CD8-positive, alpha-beta memory T cell (primary cell): ENCODE measurements at regions not wholly inside any gene's neighbourhood (a gene's known extent, or its start where the extent isn't known, plus 50 kb on each side); places are given as distances from the start of the nearest gene placed in this dataset.

Experiments
- CTCF ChIA-PET: fragments of 350-600 bp; sonication (Branson Sonifier 250); formaldehyde crosslinking; loops from one replicate; lab custom pipeline; 2021; ENCODE audit warnings: antibody characterized with exemption; lab: Charles Lee
- POLR2A ChIA-PET: fragments of 350-600 bp; sonication (Branson Sonifier 250); formaldehyde crosslinking; loops from one replicate; lab custom pipeline; 2021; ENCODE audit warnings: antibody characterized with exemption; lab: Charles Lee
- DNase-seq, 5 donors: peaks; one replicate each; pipeline versions ENCODE4 v3.0.0 to v3.0.0-alpha.2; 2020 to 2022; ENCODE audit warnings: mixed read lengths in 1 of 5
- H3K27ac ChIP-seq: one replicate; pipeline ENCODE4 v1.7.0; 2013; ENCODE audit warnings: low read depth, mild to moderate bottlenecking, low read length, moderate library complexity
- H3K27me3 ChIP-seq: 2 replicates; pipeline ENCODE4 v1.7.0; 2013; ENCODE audit warnings: low read length, mild to moderate bottlenecking; ENCODE audit not compliant: insufficient read depth, poor library complexity, severe bottlenecking
- H3K36me3 ChIP-seq: 2 replicates; pipeline ENCODE4 v1.7.0; 2013; ENCODE audit warnings: mild to moderate bottlenecking, low read length, moderate library complexity; ENCODE audit not compliant: insufficient read depth
- H3K4me1 ChIP-seq: 2 replicates; pipeline ENCODE4 v1.7.0; 2013; ENCODE audit warnings: mild to moderate bottlenecking, low read length, moderate library complexity; ENCODE audit not compliant: insufficient read depth
- H3K4me3 ChIP-seq: 2 replicates; pipeline ENCODE4 v1.7.0; 2013; ENCODE audit warnings: mild to moderate bottlenecking, low read length
- H3K9me3 ChIP-seq: 2 replicates; pipeline ENCODE4 v1.7.0; 2013; ENCODE audit warnings: mild to moderate bottlenecking, low read length
- H3K27ac Mint-ChIP-seq, 8 donors: one replicate each; pipeline ENCODE4 v1.8.0; 2020 to 2021; ENCODE audit warnings: mixed read lengths in 8 of 8, mild to moderate bottlenecking in 6 of 8, inconsistent platforms in 3 of 8, moderate library complexity in 3 of 8
- H3K27me3 Mint-ChIP-seq, 2 donors: one replicate each; pipeline ENCODE4 v1.8.0; 2020 to 2021; ENCODE audit warnings: mixed read lengths in 2 of 2, mild to moderate bottlenecking in 1 of 2, moderate library complexity in 1 of 2
- H3K36me3 Mint-ChIP-seq, 3 donors: one replicate each; pipeline ENCODE4 v1.8.0; 2020 to 2021; ENCODE audit warnings: mixed read lengths in 3 of 3, inconsistent platforms in 1 of 3, mild to moderate bottlenecking in 1 of 3
- H3K4me1 Mint-ChIP-seq, 3 donors: one replicate each; pipeline ENCODE4 v1.8.0; 2020 to 2021; ENCODE audit warnings: mixed read lengths in 3 of 3, inconsistent platforms in 1 of 3, mild to moderate bottlenecking in 1 of 3
- H3K4me3 Mint-ChIP-seq, 7 donors: one replicate each; pipeline ENCODE4 v1.8.0; 2020 to 2021; ENCODE audit warnings: mixed read lengths in 7 of 7, mild to moderate bottlenecking in 6 of 7, moderate library complexity in 4 of 7, inconsistent platforms in 2 of 7
- H3K9me3 Mint-ChIP-seq, 5 donors: one replicate each; pipeline ENCODE4 v1.8.0; 2020 to 2022; ENCODE audit warnings: mixed read lengths in 5 of 5, mild to moderate bottlenecking in 3 of 5, moderate library complexity in 2 of 5, inconsistent platforms in 1 of 5

DNA sequence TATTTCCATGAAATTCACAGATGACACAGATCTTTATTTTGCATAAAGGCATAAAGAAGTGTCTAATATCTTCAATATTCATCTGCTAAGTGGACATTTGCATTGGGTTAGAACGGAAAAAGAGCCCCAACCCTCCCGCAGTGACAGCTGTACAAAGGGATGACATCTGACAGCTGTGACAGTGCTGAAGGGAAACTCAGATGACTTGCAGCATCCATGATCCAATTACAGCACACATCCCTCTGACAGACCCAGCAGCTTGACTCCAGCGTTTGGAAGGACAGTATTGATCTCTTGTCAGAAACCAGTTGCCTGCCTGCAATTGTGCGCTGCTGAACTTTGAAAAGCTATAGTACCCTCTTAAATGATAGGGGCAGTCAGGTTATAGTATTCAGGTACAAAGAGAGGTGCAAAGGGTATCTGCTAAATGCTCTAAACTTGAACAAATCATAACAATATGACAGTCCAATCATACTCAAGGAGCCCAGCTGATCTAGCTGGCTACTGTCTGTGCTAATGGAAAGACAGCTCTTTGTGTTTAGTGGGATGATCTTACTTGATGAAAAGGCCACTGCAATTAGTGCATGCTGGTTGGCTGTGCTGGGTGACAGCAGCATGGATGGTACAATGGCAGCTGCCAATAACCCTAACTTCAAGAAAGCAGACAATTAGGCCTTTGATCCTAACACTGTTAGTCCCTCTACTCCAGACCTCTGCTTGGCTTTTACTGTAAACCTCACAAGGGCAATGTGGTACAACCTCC lies 599.2 kb downstream of the NR4A2 start:
- Mint-ChIP-seq H3K36me3 (no peaks in the 10 kb centered on the region), H3K4me1 (no peaks in the 10 kb centered on the region), H3K27ac (no peak overlapping the region), H3K27me3 (no peaks in the 10 kb centered on the region), H3K9me3 (peaks cover 0 to 2% (median 0%) of the 10 kb centered on the region in 5 donors), H3K4me3 (no peak overlapping the region)
- no peak for DNase-seq
- no peaks in the 10 kb centered on the region for H3K36me3 ChIP-seq
- POLR2A ChIA-PET = no interaction called here
- H3K27me3 ChIP-seq = no peaks in the 10 kb centered on the region
- H3K4me3 ChIP-seq = no peak overlapping the region
- H3K4me1 ChIP-seq = no peaks in the 10 kb centered on the region
- H3K9me3 ChIP-seq = no peaks in the 10 kb centered on the region
- CTCF ChIA-PET = no interaction called here
- H3K27ac ChIP-seq = no peak overlapping the region

DNA sequence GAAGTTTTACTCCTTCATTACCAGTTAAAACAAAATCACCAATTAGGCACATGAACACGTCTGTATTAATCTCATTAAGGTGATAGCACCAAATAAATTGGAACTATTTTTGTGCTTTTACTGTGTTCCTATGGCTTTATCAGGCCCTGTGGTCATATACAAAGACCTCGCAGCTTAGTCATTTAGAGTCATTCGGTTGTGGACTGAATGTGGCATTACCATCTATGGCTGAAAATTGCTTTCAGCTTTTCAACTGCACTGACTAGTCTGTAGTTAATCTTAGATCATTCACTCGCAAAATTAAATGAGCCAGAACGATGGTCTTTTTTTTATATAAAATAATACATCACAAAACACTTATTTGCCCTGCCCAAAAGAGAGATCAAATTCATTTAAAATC lies 601.7 kb downstream of the NR4A2 start:
- Histone ChIP-seq H3K4me3 (no peak overlapping the region), H3K27me3 (no peaks in the 10 kb centered on the region), H3K4me1 (no peaks in the 10 kb centered on the region), H3K9me3 (no peaks in the 10 kb centered on the region), H3K36me3 (no peaks in the 10 kb centered on the region), H3K27ac (no peak overlapping the region)
- POLR2A ChIA-PET = no interaction called here
- no peak for DNase-seq
- H3K27ac Mint-ChIP-seq = no peak overlapping the region
- peaks cover 0 to 2% (median 0%) of the 10 kb centered on the region in 5 donors for H3K9me3 Mint-ChIP-seq
- no peaks in the 10 kb centered on the region for H3K4me1 Mint-ChIP-seq
- no peak overlapping the region for H3K4me3 Mint-ChIP-seq
- H3K36me3 Mint-ChIP-seq = no peaks in the 10 kb centered on the region
- CTCF ChIA-PET = no interaction called here
- no peaks in the 10 kb centered on the region for H3K27me3 Mint-ChIP-seq

DNA sequence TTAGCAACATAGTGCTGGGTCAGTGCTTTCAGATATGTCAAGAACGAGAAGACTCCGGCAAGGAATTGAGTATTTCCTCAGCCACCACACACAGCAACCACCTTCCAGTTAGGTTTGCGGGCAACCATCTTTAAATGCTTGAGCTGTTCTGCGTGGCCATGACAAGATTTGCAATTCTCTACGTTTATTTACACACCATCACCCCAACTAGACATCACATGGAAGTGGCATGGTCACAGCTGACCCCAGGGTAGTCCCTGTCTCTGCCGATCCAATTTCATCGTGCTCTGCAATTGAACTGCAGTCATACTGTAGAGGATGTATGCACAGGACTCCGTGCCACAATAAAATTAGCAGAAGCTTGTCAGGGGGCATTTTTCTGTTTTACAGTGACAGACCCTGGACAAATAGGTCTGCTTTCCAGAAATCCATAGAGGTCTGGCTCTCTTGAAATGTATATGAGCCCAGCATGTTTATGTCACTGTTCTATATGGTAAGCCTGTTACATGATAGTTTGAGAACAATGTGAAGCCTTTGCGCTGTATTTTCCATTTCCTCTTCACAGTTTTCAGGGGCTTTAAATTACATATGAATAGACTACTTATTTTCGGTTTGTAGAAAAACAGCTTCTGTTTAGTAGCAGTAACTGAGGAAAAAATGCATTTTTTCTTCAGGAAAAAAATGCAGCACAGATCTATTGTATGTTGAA lies 605.2 kb downstream of the NR4A2 start:
- Mint-ChIP-seq H3K36me3 (no peaks in the 10 kb centered on the region), H3K4me3 (no peak overlapping the region), H3K9me3 (no peaks in the 10 kb centered on the region), H3K27ac (no peak overlapping the region), H3K4me1 (no peaks in the 10 kb centered on the region), H3K27me3 (no peaks in the 10 kb centered on the region)
- Histone ChIP-seq H3K27ac (no peak overlapping the region), H3K4me1 (no peaks in the 10 kb centered on the region), H3K27me3 (no peaks in the 10 kb centered on the region), H3K4me3 (no peak overlapping the region), H3K9me3 (no peaks in the 10 kb centered on the region), H3K36me3 (no peaks in the 10 kb centered on the region)
- DNase-seq = no peak
- ChIA-PET CTCF (no interaction called here), POLR2A (no interaction called here)

- DNase-seq = no peak
- no peaks in the 10 kb centered on the region for H3K36me3 ChIP-seq
- H3K9me3 ChIP-seq = no peaks in the 10 kb centered on the region
- no peak overlapping the region for H3K4me3 ChIP-seq
- CTCF ChIA-PET = no interaction called here
- H3K36me3 Mint-ChIP-seq = no peaks in the 10 kb centered on the region
- no peaks in the 10 kb centered on the region for H3K27me3 ChIP-seq
- H3K4me3 Mint-ChIP-seq = no peak overlapping the region
- no peak overlapping the region for H3K27ac Mint-ChIP-seq
- POLR2A ChIA-PET = no interaction called here
- H3K4me1 ChIP-seq = no peaks in the 10 kb centered on the region
- H3K27ac ChIP-seq = no peak overlapping the region
- H3K4me1 Mint-ChIP-seq = no peaks in the 10 kb centered on the region
- no peaks in the 10 kb centered on the region for H3K9me3 Mint-ChIP-seq
- no peaks in the 10 kb centered on the region for H3K27me3 Mint-ChIP-seq
These were observed 610.2 kb downstream of the NR4A2 start for GRCh38 chr2:155722290-155722689.

- ChIA-PET POLR2A (no interaction called here), CTCF (no interaction called here)
- Histone ChIP-seq H3K4me1 (no peaks in the 10 kb centered on the region), H3K27ac (no peak overlapping the region), H3K4me3 (no peak overlapping the region), H3K9me3 (no peaks in the 10 kb centered on the region), H3K36me3 (no peaks in the 10 kb centered on the region), H3K27me3 (no peaks in the 10 kb centered on the region)
- Mint-ChIP-seq H3K27me3 (no peaks in the 10 kb centered on the region), H3K4me3 (no peak overlapping the region), H3K4me1 (no peaks in the 10 kb centered on the region), H3K27ac (no peak overlapping the region), H3K9me3 (no peaks in the 10 kb centered on the region), H3K36me3 (no peaks in the 10 kb centered on the region)
- DNase-seq = no peak
These were observed 616.8 kb downstream of the NR4A2 start for GRCh38 chr2:155715705-155716104.

- no peaks in the 10 kb centered on the region for H3K4me1 ChIP-seq
- Mint-ChIP-seq H3K27me3 (no peaks in the 10 kb centered on the region), H3K27ac (no peak overlapping the region), H3K4me1 (no peaks in the 10 kb centered on the region), H3K36me3 (no peaks in the 10 kb centered on the region), H3K9me3 (no peaks in the 10 kb centered on the region), H3K4me3 (no peak overlapping the region)
- H3K27ac ChIP-seq = no peak overlapping the region
- no peak for DNase-seq
- CTCF ChIA-PET = no interaction called here
- H3K27me3 ChIP-seq = no peaks in the 10 kb centered on the region
- H3K36me3 ChIP-seq = no peaks in the 10 kb centered on the region
- POLR2A ChIA-PET = no interaction called here
- H3K4me3 ChIP-seq = no peak overlapping the region
- no peaks in the 10 kb centered on the region for H3K9me3 ChIP-seq
These were observed 617.5 kb downstream of the NR4A2 start for GRCh38 chr2:155714983-155715382.

GRCh38 chr2:155708071-155708470 lies 624.5 kb downstream of the NR4A2 start:
- DNase-seq = no peak
- Histone ChIP-seq H3K4me3 (no peak overlapping the region), H3K27ac (no peak overlapping the region), H3K9me3 (no peaks in the 10 kb centered on the region), H3K36me3 (no peaks in the 10 kb centered on the region), H3K27me3 (no peaks in the 10 kb centered on the region), H3K4me1 (no peaks in the 10 kb centered on the region)
- Mint-ChIP-seq H3K4me3 (no peak overlapping the region), H3K27ac (no peak overlapping the region), H3K27me3 (no peaks in the 10 kb centered on the region), H3K36me3 (no peaks in the 10 kb centered on the region), H3K4me1 (no peaks in the 10 kb centered on the region), H3K9me3 (no peaks in the 10 kb centered on the region)
- POLR2A ChIA-PET = no interaction called here
- CTCF ChIA-PET = no interaction called here

DNA sequence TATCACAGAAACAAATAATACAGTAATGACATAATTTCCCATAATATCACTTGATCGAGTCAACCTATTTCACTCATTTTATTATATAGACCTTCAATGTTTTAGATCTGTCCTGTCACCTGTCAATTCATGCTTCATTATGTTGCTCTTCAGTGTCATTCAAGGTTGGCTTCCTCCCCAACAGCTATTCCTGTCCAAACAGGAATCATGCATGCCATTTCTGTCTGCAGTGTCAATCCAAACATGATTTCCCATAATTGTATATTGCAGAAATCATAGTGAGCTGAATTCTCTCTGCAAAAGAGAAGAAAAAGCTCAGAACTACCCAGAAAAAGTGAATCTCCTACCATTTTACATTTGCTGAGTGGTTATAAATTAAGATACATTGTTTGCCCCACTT lies 628.6 kb downstream of the NR4A2 start:
- no peaks in the 10 kb centered on the region for H3K36me3 Mint-ChIP-seq
- H3K9me3 Mint-ChIP-seq = no peaks in the 10 kb centered on the region
- no peaks in the 10 kb centered on the region for H3K27me3 Mint-ChIP-seq
- Histone ChIP-seq H3K9me3 (no peaks in the 10 kb centered on the region), H3K4me1 (no peaks in the 10 kb centered on the region), H3K36me3 (no peaks in the 10 kb centered on the region), H3K27me3 (no peaks in the 10 kb centered on the region), H3K4me3 (no peak overlapping the region), H3K27ac (no peak overlapping the region)
- no peaks in the 10 kb centered on the region for H3K4me1 Mint-ChIP-seq
- DNase-seq = no peak
- no peak overlapping the region for H3K4me3 Mint-ChIP-seq
- ChIA-PET CTCF (no interaction called here), POLR2A (no interaction called here)
- no peak overlapping the region for H3K27ac Mint-ChIP-seq
